GM10266 (cell line): ENCODE measurements at regions not wholly inside any gene's neighbourhood (a gene's known extent, or its start where the extent isn't known, plus 50 kb on each side); places are given as distances from the start of the nearest gene placed in this dataset.

Source experiments
- DNase-seq: peaks from one replicate; pipeline ENCODE4 v3.0.0; 2012; ENCODE audit errors: extremely low spot score
- TF ChIP-seq, protein P1 (sequence below): IDR thresholded peaks from 2 replicates; pipeline ENCODE4 v1.5.1; 2012; ENCODE audit warnings: mild to moderate bottlenecking, low read depth; ENCODE audit not compliant: control insufficient read depth, insufficient read depth; ENCODE audit errors: missing control alignments

DNA sequence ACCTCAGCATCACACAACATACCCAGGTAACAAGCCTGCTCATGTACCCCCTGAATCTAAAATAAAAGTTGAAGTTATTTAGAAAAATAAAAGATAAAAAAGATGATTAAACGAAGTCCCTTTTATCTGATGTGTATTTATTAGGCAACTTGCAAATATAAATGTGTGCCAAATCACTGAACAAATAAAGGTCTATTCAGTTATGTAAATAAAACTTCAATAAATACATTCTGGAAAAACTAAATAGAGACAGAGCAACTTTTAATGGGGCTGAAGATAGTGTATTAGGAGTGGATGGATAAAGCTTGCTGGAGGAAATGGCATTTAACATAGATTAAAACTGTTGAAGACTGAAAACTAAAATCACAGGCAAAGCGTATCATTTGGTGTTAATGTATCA is 678.0 kb upstream of the GRM7 start:
- no peak for DNase-seq
- TF ChIP-seq, protein P1, sequence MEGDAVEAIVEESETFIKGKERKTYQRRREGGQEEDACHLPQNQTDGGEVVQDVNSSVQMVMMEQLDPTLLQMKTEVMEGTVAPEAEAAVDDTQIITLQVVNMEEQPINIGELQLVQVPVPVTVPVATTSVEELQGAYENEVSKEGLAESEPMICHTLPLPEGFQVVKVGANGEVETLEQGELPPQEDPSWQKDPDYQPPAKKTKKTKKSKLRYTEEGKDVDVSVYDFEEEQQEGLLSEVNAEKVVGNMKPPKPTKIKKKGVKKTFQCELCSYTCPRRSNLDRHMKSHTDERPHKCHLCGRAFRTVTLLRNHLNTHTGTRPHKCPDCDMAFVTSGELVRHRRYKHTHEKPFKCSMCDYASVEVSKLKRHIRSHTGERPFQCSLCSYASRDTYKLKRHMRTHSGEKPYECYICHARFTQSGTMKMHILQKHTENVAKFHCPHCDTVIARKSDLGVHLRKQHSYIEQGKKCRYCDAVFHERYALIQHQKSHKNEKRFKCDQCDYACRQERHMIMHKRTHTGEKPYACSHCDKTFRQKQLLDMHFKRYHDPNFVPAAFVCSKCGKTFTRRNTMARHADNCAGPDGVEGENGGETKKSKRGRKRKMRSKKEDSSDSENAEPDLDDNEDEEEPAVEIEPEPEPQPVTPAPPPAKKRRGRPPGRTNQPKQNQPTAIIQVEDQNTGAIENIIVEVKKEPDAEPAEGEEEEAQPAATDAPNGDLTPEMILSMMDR: no peak

DNA sequence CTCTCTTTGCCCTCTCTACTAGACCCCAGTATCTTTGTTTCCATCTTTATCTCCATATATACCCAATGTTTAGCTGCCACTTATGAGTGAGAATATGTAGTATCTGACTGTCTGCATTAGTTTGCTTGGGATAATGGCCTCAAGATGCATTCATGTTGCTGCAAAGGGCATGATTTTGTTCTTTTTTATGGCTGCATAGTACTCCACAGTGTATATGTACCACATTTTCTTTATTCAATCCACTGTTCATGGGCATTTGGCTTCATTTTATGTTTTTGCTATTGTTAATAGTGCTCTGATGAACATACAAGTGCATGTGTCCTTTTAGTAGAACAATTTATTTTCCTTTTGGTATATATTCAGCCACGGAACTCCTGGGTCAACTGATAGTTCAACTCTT is 671.5 kb upstream of the GRM7 start:
- TF ChIP-seq, protein P1: no peak
- DNase-seq: no peak

DNA sequence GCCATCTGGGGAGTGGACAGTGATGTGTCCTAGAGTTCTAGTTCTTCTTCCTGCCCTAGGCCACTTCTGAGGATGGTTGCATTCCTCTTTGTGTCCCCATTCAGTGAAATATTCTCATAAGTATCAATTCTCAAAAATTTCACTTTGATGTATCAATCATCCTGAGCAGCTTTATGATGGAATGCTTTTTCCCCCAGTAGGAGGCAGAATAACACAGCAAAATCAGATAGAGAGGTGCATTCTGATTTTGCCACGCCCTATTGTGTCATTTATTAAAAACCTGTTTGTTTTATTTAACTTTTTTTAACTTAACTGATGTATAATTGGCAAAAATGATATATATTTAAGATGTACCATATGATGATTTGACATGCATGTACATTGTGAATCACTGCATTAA is 656.0 kb upstream of the GRM7 start:
- TF ChIP-seq, protein P1: peak; percentile 36
- DNase-seq: no peak

DNA sequence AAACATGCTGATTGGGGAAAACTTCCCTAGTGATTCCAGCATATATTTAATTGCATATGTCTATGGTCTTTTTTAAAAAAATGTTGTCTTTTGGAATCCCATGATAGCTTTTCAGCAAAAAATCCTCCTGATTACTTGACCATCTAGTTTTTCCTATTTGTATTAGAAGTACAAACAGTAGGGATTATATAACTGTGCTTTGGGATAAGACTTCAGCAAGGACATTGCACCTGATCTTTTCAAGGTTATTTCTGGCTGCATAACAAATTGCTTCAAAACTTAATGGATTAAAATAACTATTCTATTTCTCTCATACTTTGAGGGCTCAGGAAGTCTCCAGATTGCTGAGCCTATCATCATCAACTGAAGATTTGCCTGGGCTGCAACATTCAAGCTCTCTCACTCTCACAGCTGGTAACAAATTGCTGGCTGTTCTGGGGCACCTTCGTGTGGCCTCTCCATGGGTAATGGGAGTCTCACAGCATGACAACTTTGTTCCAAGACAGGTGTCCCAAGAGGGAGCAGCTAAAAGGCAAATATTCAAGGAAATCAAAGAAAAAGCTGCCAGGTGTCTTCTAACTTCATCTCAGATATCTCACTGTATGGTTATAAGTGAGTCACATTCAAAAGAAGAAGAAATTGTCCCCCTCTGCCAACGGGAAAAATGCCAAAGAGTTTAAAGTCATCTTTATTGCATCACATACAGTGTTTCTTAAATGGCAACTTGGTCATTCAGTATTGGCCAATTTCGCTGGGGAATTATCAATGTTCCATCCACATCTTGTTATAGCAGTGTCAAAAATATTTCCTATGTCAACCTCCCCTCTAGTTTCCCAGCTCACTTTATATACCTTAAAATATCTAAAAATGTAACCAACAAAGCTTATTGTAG is 644.5 kb upstream of the GRM7 start:
- TF ChIP-seq, protein P1: no peak
- no peak for DNase-seq

DNA sequence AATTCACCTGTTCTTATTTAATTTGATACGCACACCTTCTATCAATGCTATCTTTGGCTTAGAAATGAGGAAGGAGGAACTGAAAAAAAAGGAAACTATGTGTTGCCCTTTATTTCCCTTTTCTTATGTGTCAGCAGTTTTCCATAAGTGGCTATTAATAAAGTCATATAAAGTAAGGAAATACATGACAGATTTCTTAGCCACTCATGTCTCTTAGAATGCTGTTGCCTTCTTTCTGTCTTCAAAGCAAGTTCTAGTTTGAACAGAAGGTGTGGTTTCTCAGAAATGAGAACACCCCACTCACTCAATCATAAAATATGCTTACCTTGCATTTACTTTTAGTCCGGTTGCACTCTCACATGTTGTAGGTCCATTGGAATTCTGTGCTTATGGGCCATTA is 640.5 kb upstream of the GRM7 start:
- no peak for DNase-seq
- TF ChIP-seq, protein P1: no peak

DNA sequence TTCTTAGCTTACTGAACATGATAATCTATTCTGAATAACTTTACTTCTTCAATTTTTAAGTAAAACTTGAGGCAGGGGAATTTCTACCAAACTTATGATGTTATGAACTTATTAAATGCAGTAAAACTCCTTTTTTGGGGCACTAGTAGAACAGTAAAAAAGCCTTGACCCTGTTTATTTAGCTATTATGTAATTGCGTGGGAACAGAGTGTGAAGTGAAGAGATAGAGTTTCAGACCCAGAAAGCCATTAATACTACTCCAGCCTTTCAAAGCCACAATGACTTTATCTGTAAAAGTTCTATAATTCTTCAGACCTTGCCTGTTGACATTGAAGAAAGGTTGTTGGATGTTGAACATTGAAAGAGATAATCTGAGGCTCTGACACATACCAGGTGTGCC is 638.8 kb upstream of the GRM7 start:
- TF ChIP-seq, protein P1: no peak
- DNase-seq: no peak

DNA sequence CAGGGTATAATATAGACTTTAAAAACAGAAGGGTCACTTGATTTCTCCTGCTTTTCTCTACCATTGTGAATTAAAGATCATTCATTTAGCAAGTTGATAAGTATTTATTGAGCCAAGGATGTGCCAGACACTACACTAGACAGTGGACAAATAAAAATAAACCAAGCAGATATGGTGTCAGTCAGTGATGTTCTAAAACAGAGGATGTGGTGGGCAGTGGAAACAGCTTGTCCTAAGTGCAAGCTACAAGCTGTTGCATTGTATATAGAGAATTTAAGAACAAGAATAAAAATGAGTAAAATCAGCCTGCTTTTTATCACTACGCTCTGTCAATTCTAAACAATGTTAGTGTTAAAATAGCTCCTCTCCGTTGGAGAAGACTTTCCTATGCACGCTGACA is 637.3 kb upstream of the GRM7 start:
- TF ChIP-seq, protein P1: no peak
- no peak for DNase-seq
